ENCODE measurements at regions not wholly inside any gene's neighbourhood (a gene's known extent, or its start where the extent isn't known, plus 50 kb on each side); places are given as distances from the start of the nearest gene placed in this dataset.

DNA sequence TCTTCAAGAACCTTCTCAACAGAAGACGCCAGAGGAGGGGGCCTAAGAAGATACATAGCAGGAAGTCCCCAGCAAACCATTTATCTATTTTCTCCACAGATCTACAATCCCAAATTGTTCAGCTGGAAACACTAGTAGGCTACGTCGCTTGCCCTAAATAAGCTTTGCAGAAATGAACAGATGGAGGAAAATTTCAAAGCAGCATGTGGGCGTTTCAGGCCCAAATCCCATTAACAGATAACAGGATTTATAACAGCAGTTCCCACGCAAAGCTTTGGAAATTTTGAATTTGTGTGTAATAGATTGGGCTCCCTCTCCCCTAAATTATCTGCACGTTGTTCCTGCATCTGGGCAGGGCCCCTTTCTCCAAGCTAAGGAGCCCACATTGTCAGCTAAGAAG is 60.6 kb upstream of the FRMD4A start:
- DNase-seq (ENCODE audit: low spot score), result no peak

- no peak for DNase-seq (ENCODE audit: low spot score)
These were observed 59.4 kb upstream of the FRMD4A start for GRCh38 chr10:14389981-14390590.

DNA sequence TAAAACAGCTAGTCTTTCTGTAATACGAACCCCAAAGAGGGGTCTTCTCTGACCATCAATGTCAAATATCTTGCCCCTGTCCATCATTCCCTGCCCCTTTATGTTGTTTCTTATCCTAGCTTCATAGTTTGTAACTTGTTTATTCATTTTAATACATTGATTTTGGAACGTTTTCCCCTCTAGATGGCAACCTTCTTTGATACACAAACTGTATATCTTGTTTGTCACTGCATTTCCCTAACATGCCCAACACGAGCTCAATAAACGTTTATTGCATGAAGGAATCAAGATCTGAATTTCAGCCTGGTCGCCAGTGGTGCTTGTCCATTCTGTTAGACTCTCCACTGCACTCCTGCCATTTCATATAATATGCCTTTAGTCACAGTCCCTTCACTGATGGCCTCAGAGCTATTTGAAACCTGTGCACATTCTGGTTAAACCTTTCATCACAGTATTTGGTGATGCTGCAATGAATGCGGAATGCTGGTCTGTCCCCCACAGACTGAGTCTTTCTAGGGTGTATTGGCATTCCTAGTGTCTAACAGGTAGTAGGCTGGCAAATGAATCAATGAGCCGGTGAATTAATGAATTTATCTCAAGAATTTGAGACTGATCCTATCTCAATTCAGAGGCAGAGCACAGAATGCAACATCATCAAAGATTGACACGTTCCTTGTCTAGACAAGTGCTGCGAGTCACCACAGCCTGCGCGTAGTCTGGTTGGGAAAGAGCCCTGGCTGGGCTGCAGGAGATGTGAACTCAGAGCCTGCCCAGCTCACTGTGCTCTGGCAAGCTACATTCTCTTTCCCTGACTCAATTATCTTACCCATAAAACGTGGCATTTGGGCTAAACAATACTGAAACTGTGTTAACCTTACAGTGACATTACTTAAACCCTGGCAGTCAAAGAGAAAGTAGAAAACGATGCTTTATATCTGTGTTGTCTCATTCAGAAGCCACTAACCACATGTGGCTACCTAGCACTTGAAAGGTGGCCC is 55.2 kb upstream of the FRMD4A start:
- DNase-seq (ENCODE audit: low spot score), result peak; percentile 58

DNA sequence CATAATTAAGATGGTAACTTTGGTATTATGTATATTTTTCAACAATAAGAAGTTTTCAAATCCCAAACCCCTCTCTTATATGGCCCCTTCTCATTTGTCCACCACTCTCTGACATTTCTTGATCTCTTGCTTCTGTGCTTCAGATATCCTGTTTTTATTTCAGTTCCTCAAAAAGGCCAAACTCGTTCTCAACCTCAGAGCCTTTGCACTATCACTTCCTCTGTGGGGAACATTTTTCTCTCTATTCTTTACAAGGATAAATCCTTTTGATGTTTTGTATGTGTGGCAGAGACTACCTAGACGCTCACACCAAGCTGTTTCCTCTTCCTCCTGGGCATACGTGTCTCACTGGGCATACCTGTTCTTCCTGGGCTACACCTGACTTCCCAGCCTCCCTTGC is 54.2 kb upstream of the FRMD4A start:
- no peak for DNase-seq (ENCODE audit: low spot score)

DNA sequence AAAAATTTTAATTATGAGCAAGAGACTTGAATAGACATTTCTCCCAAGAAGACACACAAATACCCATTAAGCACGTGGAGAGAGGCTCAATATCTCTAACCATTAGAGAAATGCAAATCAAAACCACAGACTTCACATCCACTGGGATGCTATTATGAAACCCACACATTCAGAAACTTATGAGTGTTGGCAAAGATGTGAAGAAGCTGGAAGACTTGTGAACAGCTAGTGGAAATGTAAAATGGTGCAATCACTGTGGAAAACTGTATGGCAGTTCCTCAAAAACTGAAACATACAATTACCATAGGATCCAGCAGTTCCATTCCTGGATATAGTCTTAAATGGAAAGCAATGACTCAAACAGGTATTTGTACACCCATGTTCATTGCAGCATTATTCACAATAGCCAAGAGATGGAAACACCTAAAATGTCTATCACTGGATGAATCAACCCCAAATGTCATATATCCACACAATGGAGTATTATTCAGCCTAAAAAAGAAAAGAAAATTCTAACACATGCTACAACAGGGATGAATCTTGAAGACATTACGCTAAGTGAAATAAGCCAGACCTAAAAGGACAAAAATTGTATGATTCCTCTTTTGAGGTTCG is 53.5 kb upstream of the FRMD4A start:
- DNase-seq (ENCODE audit: low spot score), result no peak

DNA sequence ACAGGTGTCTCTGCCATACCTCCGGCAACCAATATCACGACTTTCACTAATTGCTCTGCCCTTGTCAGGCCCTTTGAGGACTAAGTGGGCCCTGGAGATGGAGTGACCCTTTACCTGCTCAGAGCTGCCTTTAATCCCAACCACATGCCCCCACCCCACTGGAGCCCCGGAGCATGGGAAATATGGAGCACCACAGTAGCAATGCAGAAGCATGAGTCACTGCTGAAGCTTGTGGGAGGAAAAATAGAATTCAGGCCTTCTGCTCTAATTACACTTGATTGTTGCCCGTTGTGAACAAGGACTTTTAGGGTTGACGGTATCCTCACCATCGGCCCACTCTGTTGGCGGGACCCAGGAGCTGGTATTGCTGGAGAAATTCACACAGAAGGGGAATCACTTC is 52.5 kb upstream of the FRMD4A start:
- peak; percentile 11 for DNase-seq (ENCODE audit: low spot score)

DNA sequence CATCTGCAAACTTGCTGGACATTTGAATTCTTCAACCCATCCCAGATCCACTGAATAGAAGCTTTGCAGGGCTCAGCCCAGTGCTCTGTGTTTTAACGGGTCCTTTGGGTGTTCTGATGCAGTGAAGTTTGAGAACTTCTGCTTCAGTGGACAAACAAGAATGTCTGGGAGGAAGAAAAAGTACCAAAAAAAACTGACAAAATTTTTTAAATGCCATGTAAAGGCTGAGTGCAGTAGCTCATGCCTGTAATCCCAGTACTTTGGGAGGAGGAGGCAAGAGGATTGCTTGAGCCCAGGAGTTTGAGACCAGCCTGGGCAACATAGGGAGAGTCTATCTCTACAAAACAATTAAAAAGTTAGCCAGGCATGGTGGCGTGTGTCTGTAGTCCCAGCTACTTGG is 51.8 kb upstream of the FRMD4A start:
- DNase-seq (ENCODE audit: low spot score), result no peak

DNA sequence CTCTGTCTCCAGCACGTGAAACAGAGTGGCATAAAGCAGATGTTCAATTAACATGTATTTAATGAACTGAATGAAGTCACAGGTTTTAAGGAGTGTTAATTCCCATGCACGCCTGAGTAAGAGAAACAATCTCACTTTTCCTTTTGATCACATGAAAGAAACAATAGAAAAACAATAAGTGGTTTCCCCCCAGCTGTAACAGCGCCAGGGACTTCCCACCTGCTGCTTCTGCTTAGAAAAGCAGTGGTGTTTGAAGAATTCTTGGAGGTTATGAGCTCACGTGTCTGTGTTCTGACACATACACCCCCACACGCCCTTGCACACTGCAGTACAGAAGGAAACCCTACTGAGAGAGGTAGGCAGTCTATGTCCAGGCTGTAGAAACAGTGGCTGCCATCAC is 51.3 kb upstream of the FRMD4A start:
- DNase-seq (ENCODE audit: low spot score), result no peak

- DNase-seq (ENCODE audit: low spot score), result no peak
These were observed 50.8 kb upstream of the FRMD4A start for GRCh38 chr10:14381475-14381874.

GRCh38 chr10:14380746-14381145 is 50.0 kb upstream of the FRMD4A start:
- DNase-seq (ENCODE audit: low spot score), result no peak
